HEK293 (cell line): ENCODE measurements at regions not wholly inside any gene's neighbourhood (a gene's known extent, or its start where the extent isn't known, plus 50 kb on each side); places are given as distances from the start of the nearest gene placed in this dataset.

Experiments used
- CTCF ChIA-PET: fragments of 350-600 bp; formaldehyde crosslinking; extraction: SDS; loops from one replicate; lab custom pipeline; 2021; ENCODE audit warnings: antibody characterized with exemption; lab: Yijun Ruan, JAX
- POLR2A ChIA-PET: fragments of 300-600 bp; formaldehyde crosslinking; extraction: SDS; loops from one replicate; lab custom pipeline; 2020; ENCODE audit warnings: antibody characterized with exemption, inconsistent platforms; lab: Yijun Ruan, JAX
- H3K27ac ChIP-seq: fragments of 200-500 bp; sonication (Bioruptor generic); 2 replicates; pipeline ENCODE4 v1.5.1; 2014; ENCODE audit warnings: low read depth, low read length, control low read depth, inconsistent platforms; ENCODE audit errors: extremely low read depth
- H3K36me3 ChIP-seq, 2 experiments: fragments of 200-500 bp in 1 of 2; sonication (Bioruptor generic) in 1 of 2; 1 replicate in 1 of 2; 2 replicates in 1 of 2; pipeline ENCODE4 v1.5.1; 2014 to 2017; ENCODE audit warnings: inconsistent platforms in 2 of 2, low read length in 2 of 2; ENCODE audit not compliant: control insufficient read depth in 2 of 2, insufficient read depth in 1 of 2
- H3K4me1 ChIP-seq: fragments of 200-500 bp; sonication (Bioruptor generic); 2 replicates; pipeline ENCODE4 v1.5.1; 2014; ENCODE audit warnings: mild to moderate bottlenecking, low read length, inconsistent platforms; ENCODE audit not compliant: control insufficient read depth, insufficient read depth
- H3K4me3 ChIP-seq: 2 replicates; pipeline ENCODE4 v1.5.1; 2011; ENCODE audit warnings: low read depth, mild to moderate bottlenecking, control low read depth, low read length, moderate library complexity
- H3K9me3 ChIP-seq: fragments of 200-500 bp; sonication (Bioruptor generic); 2 replicates; pipeline ENCODE4 v1.5.1; 2014; ENCODE audit warnings: low read depth, low read length, inconsistent platforms; ENCODE audit not compliant: control insufficient read depth, insufficient read depth
- CTCF ChIP-seq: fragments of 450-650 bp; formaldehyde crosslinking; IDR thresholded peaks from 2 replicates; pipeline ENCODE4 v1.5.1; 2016; ENCODE audit warnings: missing biosample characterization, missing genetic modification characterization
- ELK4 ChIP-seq: IDR thresholded peaks from 2 replicates; pipeline ENCODE4 v1.6.1; 2011; ENCODE audit warnings: mild to moderate bottlenecking, low read depth, low read length, borderline replicate concordance
- KLF1 ChIP-seq: fragments of 450-650 bp; formaldehyde crosslinking; IDR thresholded peaks from 2 replicates; pipeline ENCODE4 v1.5.1; 2016; ENCODE audit warnings: missing biosample characterization, missing genetic modification characterization
- MYNN ChIP-seq: fragments of 450-650 bp; formaldehyde crosslinking; IDR thresholded peaks from 2 replicates; pipeline ENCODE4 v1.5.1; 2016; ENCODE audit warnings: missing biosample characterization, missing genetic modification characterization, borderline replicate concordance
- PRDM10 ChIP-seq: fragments of 450-650 bp; formaldehyde crosslinking; IDR thresholded peaks from 2 replicates; pipeline ENCODE4 v1.5.1; 2016; ENCODE audit warnings: missing biosample characterization, missing genetic modification characterization
- PRDM4 ChIP-seq: fragments of 450-650 bp; formaldehyde crosslinking; IDR thresholded peaks from 2 replicates; pipeline ENCODE4 v1.5.1; 2017; ENCODE audit warnings: missing biosample characterization, missing genetic modification characterization
- REPIN1 ChIP-seq: fragments of 450-650 bp; formaldehyde crosslinking; IDR thresholded peaks from 2 replicates; pipeline ENCODE4 v1.5.1; 2017; ENCODE audit warnings: missing biosample characterization, missing genetic modification characterization, low read depth
- SCRT1 ChIP-seq: fragments of 450-650 bp; formaldehyde crosslinking; IDR thresholded peaks from 2 replicates; pipeline ENCODE4 v1.5.1; 2016; ENCODE audit warnings: missing biosample characterization, missing genetic modification characterization, borderline replicate concordance
- ZNF10 ChIP-seq: fragments of 450-650 bp; formaldehyde crosslinking; IDR thresholded peaks from 2 replicates; pipeline ENCODE4 v1.5.1; 2017; ENCODE audit warnings: missing biosample characterization, missing genetic modification characterization
- ZNF132 ChIP-seq: fragments of 450-650 bp; formaldehyde crosslinking; IDR thresholded peaks from 2 replicates; pipeline ENCODE4 v1.5.1; 2017; ENCODE audit warnings: missing biosample characterization, missing genetic modification characterization, borderline replicate concordance
- ZNF426 ChIP-seq: fragments of 450-650 bp; formaldehyde crosslinking; IDR thresholded peaks from 2 replicates; pipeline ENCODE4 v1.5.1; 2017; ENCODE audit warnings: missing biosample characterization, missing genetic modification characterization, mild to moderate bottlenecking, inconsistent platforms, moderate library complexity
- ZNF513 ChIP-seq: fragments of 450-650 bp; IDR thresholded peaks from 2 replicates; pipeline ENCODE4 v1.5.1; 2018; ENCODE audit warnings: missing biosample characterization, missing genetic modification characterization
- ZNF514 ChIP-seq: fragments of 450-650 bp; formaldehyde crosslinking; IDR thresholded peaks from 2 replicates; pipeline ENCODE4 v1.5.1; 2016; ENCODE audit warnings: missing biosample characterization, missing genetic modification characterization
- ZNF521 ChIP-seq: fragments of 450-650 bp; formaldehyde crosslinking; IDR thresholded peaks from 2 replicates; pipeline ENCODE4 v1.5.1; 2017; ENCODE audit warnings: missing biosample characterization, mild to moderate bottlenecking, missing genetic modification characterization
- ZNF555 ChIP-seq: fragments of 450-650 bp; formaldehyde crosslinking; conservative IDR thresholded peaks from 2 replicates; pipeline ENCODE4 v1.5.1; 2017; ENCODE audit warnings: missing biosample characterization, mild to moderate bottlenecking, missing genetic modification characterization, inconsistent platforms
- ZNF701 ChIP-seq: fragments of 450-650 bp; formaldehyde crosslinking; IDR thresholded peaks from 2 replicates; pipeline ENCODE4 v1.5.1; 2016; ENCODE audit warnings: missing biosample characterization, missing genetic modification characterization
- ZNF837 ChIP-seq: fragments of 450-650 bp; formaldehyde crosslinking; IDR thresholded peaks from 2 replicates; pipeline ENCODE4 v1.5.1; 2016; ENCODE audit warnings: missing biosample characterization, missing genetic modification characterization
- ZSCAN18 ChIP-seq: fragments of 450-650 bp; formaldehyde crosslinking; IDR thresholded peaks from 2 replicates; pipeline ENCODE4 v1.5.1; 2016; ENCODE audit warnings: missing biosample characterization, missing genetic modification characterization

GRCh38 chr3:150296123-150296735, 111.9 kb upstream of the TSC22D2 start:
- TF ChIP-seq ZNF701 (tag by site-specific recombination) (no peak), PRDM4 (tag by site-specific recombination) (no peak), KLF1 (tag by site-specific recombination) (no peak), MYNN (tag by site-specific recombination) (no peak), ZNF837 (tag by site-specific recombination) (no peak), ZNF521 (tag by site-specific recombination) (no peak), ZNF426 (no peak), ELK4 (no peak), ZSCAN18 (tag by site-specific recombination) (no peak), ZNF513 (no peak), ZNF10 (tag by site-specific recombination) (no peak), PRDM10 (no peak), ZNF555 (no peak), SCRT1 (no peak), REPIN1 (tag by site-specific recombination) (no peak), ZNF514 (no peak), ZNF132 (tag by site-specific recombination) (no peak), CTCF (no peak)
- POLR2A ChIA-PET, result no interaction called here
- no peaks in the 10 kb centered on the region for H3K9me3 ChIP-seq
- no peak overlapping the region for H3K27ac ChIP-seq
- no peaks in the 10 kb centered on the region for H3K4me1 ChIP-seq
- CTCF ChIA-PET, result interaction anchor here (0.5 to 2.7 kb wide), 3 partner anchors 10 to 246 kb away, joined by 3 to 11 read pairs (median 3); no protein-coding TSS in a partner anchor
- no peaks in the 10 kb centered on the region for H3K36me3 ChIP-seq
- H3K4me3 ChIP-seq, result no peak overlapping the region
